ENCODE measurements at regions not wholly inside any gene's neighbourhood (a gene's known extent, or its start where the extent isn't known, plus 50 kb on each side); places are given as distances from the start of the nearest gene placed in this dataset.

- no peak for TF ChIP-seq CTCF (IDR thresholded peaks at IDR 0.05)
- no peak for TF ChIP-seq POLR2A (IDR thresholded peaks at IDR 0.05)
These were observed 151.5 kb downstream of the TEX36 start for GRCh38 chr10:125531465-125531864.
